Right atrium auricular region (tissue), 2 donors: ENCODE measurements at regions not wholly inside any gene's neighbourhood (a gene's known extent, or its start where the extent isn't known, plus 50 kb on each side); places are given as distances from the start of the nearest gene placed in this dataset.

ENCODE experiments used
- DNase-seq: peaks from one replicate; pipeline ENCODE4 v3.0.0-alpha.2; 2019; ENCODE audit warnings: low spot score
- H3K27ac ChIP-seq, 2 donors: fragments of 200-600 bp; sonication (generic); 1 replicate in 1 of 2; 2 replicates in 1 of 2; pipeline ENCODE4 v1.5.1; 2016 to 2019
- H3K27me3 ChIP-seq, 2 donors: fragments of 200-600 bp; sonication (generic); one replicate each; pipeline versions ENCODE4 v1.5.1 to v1.6.0; 2017 to 2019
- H3K36me3 ChIP-seq: fragments of 200-600 bp; sonication (generic); one replicate; pipeline ENCODE4 v1.5.1; 2016
- H3K4me1 ChIP-seq, 2 donors: fragments of 200-600 bp; sonication (generic); one replicate each; pipeline versions ENCODE4 v1.5.1 to v1.6.0; 2017 to 2019
- H3K4me3 ChIP-seq, 2 donors: fragments of 200-600 bp; sonication (generic); 1 replicate in 1 of 2; 2 replicates in 1 of 2; pipeline ENCODE4 v1.5.1; 2017 to 2019; ENCODE audit warnings: mild to moderate bottlenecking in 1 of 2, moderate library complexity in 1 of 2
- H3K9me3 ChIP-seq, 2 donors: fragments of 200-600 bp; sonication (generic); one replicate each; pipeline ENCODE4 v1.5.1; 2019
- TF ChIP-seq, protein P1 (sequence below), 2 donors: fragments of 200-600 bp; sonication (generic); IDR thresholded peaks; one replicate each; pipeline ENCODE4 v1.5.1; 2019; ENCODE audit warnings: antibody characterized with exemption in 2 of 2

DNA sequence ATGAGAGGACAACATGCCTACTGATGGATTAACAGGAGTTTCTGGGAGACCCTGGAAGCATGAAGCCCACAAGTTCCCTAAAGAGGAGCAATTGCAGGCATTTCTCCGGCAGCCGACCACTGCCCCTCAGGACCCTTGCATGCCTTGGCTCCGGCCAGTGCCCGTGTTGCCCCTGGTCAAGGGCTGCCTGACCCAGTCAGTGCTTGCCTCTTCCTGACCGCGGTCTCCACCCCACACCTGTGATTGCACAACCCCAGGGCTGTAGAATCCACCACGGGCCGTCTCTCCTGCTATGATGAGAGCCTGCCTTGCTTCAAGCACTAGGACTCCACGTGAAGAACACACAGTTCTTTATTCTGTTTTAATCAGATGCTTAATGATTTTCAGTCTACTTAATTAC is 127.5 kb downstream of the GLI2 start:
- no peak overlapping the region for H3K4me3 ChIP-seq
- no peak for DNase-seq
- H3K4me1 ChIP-seq, result peaks cover 0 to 20% of the 10 kb centered on the region in 2 donors
- H3K9me3 ChIP-seq, result no peaks in the 10 kb centered on the region
- H3K36me3 ChIP-seq, result no peaks in the 10 kb centered on the region
- peak overlapping the region; percentile 21 to 49 for H3K27ac ChIP-seq
- TF ChIP-seq, protein P1, sequence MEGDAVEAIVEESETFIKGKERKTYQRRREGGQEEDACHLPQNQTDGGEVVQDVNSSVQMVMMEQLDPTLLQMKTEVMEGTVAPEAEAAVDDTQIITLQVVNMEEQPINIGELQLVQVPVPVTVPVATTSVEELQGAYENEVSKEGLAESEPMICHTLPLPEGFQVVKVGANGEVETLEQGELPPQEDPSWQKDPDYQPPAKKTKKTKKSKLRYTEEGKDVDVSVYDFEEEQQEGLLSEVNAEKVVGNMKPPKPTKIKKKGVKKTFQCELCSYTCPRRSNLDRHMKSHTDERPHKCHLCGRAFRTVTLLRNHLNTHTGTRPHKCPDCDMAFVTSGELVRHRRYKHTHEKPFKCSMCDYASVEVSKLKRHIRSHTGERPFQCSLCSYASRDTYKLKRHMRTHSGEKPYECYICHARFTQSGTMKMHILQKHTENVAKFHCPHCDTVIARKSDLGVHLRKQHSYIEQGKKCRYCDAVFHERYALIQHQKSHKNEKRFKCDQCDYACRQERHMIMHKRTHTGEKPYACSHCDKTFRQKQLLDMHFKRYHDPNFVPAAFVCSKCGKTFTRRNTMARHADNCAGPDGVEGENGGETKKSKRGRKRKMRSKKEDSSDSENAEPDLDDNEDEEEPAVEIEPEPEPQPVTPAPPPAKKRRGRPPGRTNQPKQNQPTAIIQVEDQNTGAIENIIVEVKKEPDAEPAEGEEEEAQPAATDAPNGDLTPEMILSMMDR (IDR thresholded peaks at IDR 0.05), result no peak
- no peaks in the 10 kb centered on the region for H3K27me3 ChIP-seq

DNA sequence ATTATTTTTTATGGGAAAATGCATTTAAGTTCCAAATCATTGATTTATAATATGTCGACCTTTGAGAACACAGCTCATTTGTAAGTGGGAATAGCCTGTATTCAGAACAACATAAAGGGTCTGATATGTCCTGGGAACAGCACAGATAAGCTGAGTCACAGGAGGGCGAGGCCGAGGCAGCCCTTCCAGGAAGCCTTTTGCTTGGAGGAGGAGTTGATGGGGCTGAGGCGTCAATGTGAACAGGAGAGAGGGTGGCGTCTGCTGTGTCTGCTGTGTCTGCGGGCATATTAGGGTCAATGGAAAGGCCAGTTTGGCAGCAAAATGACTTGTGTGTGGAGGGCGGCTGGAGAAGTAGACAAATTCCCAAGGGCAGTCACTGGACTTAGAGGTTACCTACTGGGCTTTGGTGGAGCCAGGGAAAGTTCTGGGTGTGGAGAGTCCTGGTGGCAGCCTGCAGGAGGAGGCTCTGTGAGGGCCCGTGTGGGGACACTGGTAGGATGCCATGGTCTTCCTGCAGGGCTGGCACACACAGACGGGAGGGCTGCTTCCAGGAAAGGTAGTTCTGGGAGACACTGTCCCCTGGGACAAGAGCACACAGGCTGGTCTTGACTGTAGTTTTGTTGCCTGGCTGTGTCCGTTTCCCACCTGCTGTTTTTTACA is 128.1 kb downstream of the GLI2 start:
- no peaks in the 10 kb centered on the region for H3K36me3 ChIP-seq
- H3K9me3 ChIP-seq, result no peaks in the 10 kb centered on the region
- DNase-seq, result peak; percentile 87
- H3K4me3 ChIP-seq, result no peak overlapping the region
- H3K4me1 ChIP-seq, result peaks cover 0 to 26% of the 10 kb centered on the region in 2 donors
- no peaks in the 10 kb centered on the region for H3K27me3 ChIP-seq
- TF ChIP-seq, protein P1 (IDR thresholded peaks at IDR 0.05), result no peak
- H3K27ac ChIP-seq, result peak overlapping the region; percentile 24 to 49

DNA sequence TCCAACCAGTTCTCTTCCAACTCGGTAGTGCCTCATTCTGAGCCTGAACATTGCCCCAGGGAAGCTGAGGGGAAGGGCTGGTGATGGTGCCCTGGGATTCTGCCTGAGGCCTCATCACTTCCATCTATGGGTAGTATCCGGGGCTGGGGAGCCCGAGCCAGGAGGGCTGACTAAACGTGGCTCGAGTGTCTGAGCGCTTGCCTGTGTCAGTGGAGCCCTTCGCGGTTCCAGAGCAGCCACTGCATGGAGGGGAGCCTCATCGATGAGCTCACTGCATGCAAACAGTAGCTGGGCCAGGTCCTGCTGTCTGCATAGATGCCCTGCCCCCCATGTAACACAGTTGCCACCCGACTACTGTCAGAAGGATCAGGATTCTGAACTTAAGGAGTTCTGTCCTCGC is 129.3 kb downstream of the GLI2 start:
- H3K9me3 ChIP-seq, result no peaks in the 10 kb centered on the region
- no peak for DNase-seq
- H3K36me3 ChIP-seq, result no peaks in the 10 kb centered on the region
- no peak overlapping the region for H3K4me3 ChIP-seq
- no peak overlapping the region for H3K27ac ChIP-seq
- H3K27me3 ChIP-seq, result no peaks in the 10 kb centered on the region
- peaks cover 0 to 30% of the 10 kb centered on the region in 2 donors for H3K4me1 ChIP-seq
- TF ChIP-seq, protein P1 (IDR thresholded peaks at IDR 0.05), result no peak

DNA sequence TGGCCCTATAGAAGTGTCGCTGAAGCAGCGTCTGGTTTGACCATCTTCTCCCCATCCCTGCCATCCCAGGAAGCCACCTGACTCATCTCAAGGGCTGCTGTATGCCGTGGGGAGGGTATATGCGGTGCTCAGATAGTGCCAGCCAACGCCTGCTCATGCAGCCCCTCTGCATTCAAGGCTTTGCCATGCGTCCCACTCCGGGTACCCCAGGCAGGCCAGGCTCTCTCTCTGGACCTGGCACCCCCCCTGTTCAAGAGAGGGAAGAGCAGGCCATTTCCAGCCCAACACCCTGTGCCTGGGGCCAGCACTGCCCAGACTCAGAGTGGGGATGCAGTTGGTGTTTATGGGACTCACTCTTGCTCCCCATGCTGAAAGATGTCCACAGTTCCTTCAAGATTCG is 130.0 kb downstream of the GLI2 start:
- Histone ChIP-seq H3K9me3 (no peaks in the 10 kb centered on the region), H3K36me3 (no peaks in the 10 kb centered on the region), H3K27ac (no peak overlapping the region), H3K4me3 (no peak overlapping the region), H3K27me3 (no peaks in the 10 kb centered on the region), H3K4me1 (peaks cover 0 to 30% of the 10 kb centered on the region in 2 donors)
- DNase-seq, result no peak
- TF ChIP-seq, protein P1 (IDR thresholded peaks at IDR 0.05), result no peak

DNA sequence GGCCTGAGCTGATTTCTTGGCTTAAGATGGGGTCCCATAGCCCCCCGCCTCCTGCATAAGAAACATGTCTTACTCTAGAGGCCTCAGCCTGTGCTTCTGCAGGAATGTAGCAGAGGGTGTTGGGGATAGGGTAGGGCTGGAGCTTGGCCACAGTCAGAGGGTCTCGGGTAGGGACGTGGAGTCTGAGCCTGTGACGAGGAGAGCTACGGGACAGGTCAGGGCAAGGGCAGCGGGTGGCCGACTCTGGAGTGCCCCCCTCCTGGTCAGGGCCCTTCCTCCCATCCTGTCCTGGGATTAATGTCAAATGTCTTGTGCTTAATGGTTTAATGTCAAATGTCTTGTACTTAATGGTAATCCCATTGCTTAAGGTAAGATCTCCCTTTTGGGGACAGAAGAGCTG is 130.4 kb downstream of the GLI2 start:
- TF ChIP-seq, protein P1 (IDR thresholded peaks at IDR 0.05), result no peak
- no peak for DNase-seq
- Histone ChIP-seq H3K36me3 (no peaks in the 10 kb centered on the region), H3K4me3 (no peak overlapping the region), H3K4me1 (peaks cover 0 to 30% of the 10 kb centered on the region in 2 donors), H3K27ac (no peak overlapping the region), H3K9me3 (no peaks in the 10 kb centered on the region), H3K27me3 (no peaks in the 10 kb centered on the region)
